ENCODE measurements at regions not wholly inside any gene's neighbourhood (a gene's known extent, or its start where the extent isn't known, plus 50 kb on each side); places are given as distances from the start of the nearest gene placed in this dataset.

DNA sequence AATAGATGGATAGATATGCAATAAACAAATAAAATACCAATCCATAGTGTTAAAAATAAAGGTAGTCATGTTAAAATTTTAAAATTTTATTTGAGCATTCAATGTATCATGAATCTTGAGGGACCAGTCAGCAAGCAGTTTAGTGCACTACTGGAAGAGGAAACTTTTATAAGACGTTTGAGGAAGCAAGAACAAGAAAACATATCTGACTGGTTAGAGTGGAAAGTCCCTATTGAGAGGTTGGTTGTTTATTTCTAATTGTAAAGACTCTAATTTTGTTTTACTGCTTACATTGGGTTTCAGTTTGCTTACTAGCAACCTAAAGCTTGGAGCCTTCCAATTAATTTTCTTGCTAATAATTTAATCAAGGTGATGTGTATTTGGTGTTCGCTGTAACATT is 786.2 kb downstream of the RAB28 start (continued):
- TF ChIP-seq, protein P1, sequence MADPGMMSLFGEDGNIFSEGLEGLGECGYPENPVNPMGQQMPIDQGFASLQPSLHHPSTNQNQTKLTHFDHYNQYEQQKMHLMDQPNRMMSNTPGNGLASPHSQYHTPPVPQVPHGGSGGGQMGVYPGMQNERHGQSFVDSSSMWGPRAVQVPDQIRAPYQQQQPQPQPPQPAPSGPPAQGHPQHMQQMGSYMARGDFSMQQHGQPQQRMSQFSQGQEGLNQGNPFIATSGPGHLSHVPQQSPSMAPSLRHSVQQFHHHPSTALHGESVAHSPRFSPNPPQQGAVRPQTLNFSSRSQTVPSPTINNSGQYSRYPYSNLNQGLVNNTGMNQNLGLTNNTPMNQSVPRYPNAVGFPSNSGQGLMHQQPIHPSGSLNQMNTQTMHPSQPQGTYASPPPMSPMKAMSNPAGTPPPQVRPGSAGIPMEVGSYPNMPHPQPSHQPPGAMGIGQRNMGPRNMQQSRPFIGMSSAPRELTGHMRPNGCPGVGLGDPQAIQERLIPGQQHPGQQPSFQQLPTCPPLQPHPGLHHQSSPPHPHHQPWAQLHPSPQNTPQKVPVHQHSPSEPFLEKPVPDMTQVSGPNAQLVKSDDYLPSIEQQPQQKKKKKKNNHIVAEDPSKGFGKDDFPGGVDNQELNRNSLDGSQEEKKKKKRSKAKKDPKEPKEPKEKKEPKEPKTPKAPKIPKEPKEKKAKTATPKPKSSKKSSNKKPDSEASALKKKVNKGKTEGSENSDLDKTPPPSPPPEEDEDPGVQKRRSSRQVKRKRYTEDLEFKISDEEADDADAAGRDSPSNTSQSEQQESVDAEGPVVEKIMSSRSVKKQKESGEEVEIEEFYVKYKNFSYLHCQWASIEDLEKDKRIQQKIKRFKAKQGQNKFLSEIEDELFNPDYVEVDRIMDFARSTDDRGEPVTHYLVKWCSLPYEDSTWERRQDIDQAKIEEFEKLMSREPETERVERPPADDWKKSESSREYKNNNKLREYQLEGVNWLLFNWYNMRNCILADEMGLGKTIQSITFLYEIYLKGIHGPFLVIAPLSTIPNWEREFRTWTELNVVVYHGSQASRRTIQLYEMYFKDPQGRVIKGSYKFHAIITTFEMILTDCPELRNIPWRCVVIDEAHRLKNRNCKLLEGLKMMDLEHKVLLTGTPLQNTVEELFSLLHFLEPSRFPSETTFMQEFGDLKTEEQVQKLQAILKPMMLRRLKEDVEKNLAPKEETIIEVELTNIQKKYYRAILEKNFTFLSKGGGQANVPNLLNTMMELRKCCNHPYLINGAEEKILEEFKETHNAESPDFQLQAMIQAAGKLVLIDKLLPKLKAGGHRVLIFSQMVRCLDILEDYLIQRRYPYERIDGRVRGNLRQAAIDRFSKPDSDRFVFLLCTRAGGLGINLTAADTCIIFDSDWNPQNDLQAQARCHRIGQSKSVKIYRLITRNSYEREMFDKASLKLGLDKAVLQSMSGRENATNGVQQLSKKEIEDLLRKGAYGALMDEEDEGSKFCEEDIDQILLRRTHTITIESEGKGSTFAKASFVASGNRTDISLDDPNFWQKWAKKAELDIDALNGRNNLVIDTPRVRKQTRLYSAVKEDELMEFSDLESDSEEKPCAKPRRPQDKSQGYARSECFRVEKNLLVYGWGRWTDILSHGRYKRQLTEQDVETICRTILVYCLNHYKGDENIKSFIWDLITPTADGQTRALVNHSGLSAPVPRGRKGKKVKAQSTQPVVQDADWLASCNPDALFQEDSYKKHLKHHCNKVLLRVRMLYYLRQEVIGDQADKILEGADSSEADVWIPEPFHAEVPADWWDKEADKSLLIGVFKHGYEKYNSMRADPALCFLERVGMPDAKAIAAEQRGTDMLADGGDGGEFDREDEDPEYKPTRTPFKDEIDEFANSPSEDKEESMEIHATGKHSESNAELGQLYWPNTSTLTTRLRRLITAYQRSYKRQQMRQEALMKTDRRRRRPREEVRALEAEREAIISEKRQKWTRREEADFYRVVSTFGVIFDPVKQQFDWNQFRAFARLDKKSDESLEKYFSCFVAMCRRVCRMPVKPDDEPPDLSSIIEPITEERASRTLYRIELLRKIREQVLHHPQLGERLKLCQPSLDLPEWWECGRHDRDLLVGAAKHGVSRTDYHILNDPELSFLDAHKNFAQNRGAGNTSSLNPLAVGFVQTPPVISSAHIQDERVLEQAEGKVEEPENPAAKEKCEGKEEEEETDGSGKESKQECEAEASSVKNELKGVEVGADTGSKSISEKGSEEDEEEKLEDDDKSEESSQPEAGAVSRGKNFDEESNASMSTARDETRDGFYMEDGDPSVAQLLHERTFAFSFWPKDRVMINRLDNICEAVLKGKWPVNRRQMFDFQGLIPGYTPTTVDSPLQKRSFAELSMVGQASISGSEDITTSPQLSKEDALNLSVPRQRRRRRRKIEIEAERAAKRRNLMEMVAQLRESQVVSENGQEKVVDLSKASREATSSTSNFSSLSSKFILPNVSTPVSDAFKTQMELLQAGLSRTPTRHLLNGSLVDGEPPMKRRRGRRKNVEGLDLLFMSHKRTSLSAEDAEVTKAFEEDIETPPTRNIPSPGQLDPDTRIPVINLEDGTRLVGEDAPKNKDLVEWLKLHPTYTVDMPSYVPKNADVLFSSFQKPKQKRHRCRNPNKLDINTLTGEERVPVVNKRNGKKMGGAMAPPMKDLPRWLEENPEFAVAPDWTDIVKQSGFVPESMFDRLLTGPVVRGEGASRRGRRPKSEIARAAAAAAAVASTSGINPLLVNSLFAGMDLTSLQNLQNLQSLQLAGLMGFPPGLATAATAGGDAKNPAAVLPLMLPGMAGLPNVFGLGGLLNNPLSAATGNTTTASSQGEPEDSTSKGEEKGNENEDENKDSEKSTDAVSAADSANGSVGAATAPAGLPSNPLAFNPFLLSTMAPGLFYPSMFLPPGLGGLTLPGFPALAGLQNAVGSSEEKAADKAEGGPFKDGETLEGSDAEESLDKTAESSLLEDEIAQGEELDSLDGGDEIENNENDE (IDR thresholded peaks at IDR 0.05; ENCODE audit: insufficient replicate concordance, low read length): no peak
- TF ChIP-seq KDM4A (IDR thresholded peaks at IDR 0.05; ENCODE audit: low read depth, low read length, severe bottlenecking): no peak
